ENCODE measurements at regions not wholly inside any gene's neighbourhood (a gene's known extent, or its start where the extent isn't known, plus 50 kb on each side); places are given as distances from the start of the nearest gene placed in this dataset.

DNA sequence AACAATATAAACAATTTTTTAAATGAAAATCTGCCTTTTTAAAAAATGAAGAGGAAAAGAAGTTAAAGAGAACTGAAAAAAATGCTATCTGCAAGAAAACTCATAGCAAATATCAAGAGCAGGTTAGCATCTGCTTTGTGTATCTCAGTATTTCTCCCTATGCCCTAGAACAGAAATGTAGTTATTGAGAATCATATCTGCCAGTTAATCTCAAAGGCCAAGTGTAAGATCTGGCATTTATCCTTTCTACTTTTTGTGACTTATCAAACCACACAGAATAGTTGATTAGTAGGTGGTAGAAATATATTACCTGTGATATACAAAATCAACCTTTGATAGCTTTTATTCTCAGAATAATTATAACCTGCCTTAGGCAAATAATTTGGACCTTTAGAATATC is 1699.8 kb downstream of the EFNA5 start:
- H3K4me3 ChIP-seq (ENCODE audit: low read length in 3 of 3) = no peak overlapping the region
- no peaks in the 10 kb centered on the region for H3K36me3 ChIP-seq (ENCODE audit: control insufficient read depth in 3 of 3, insufficient read depth in 3 of 3, low read length in 3 of 3)
- H3K9ac ChIP-seq (ENCODE audit: low read depth in 1 of 3, low read length in 3 of 3) = no peak overlapping the region
- no peaks in the 10 kb centered on the region for H3K27me3 ChIP-seq (ENCODE audit: control insufficient read depth in 3 of 3, insufficient read depth in 3 of 3, low read length in 3 of 3)
- no peaks in the 10 kb centered on the region for H3K9me3 ChIP-seq (ENCODE audit: control insufficient read depth in 3 of 3, low read length in 3 of 3)
- H3K4me1 ChIP-seq (ENCODE audit: control insufficient read depth in 3 of 3, insufficient read depth in 3 of 3, low read length in 3 of 3) = no peaks in the 10 kb centered on the region
- no peak overlapping the region for H3K27ac ChIP-seq (ENCODE audit: low read depth, low read length)

- Histone ChIP-seq H3K4me1 (ENCODE audit: control insufficient read depth in 3 of 3, insufficient read depth in 3 of 3, low read length in 3 of 3) (no peaks in the 10 kb centered on the region), H3K9ac (ENCODE audit: low read depth in 1 of 3, low read length in 3 of 3) (no peak overlapping the region), H3K36me3 (ENCODE audit: control insufficient read depth in 3 of 3, insufficient read depth in 3 of 3, low read length in 3 of 3) (no peaks in the 10 kb centered on the region), H3K27me3 (ENCODE audit: control insufficient read depth in 3 of 3, insufficient read depth in 3 of 3, low read length in 3 of 3) (no peaks in the 10 kb centered on the region), H3K27ac (ENCODE audit: low read depth, low read length) (no peak overlapping the region), H3K9me3 (ENCODE audit: control insufficient read depth in 3 of 3, low read length in 3 of 3) (no peaks in the 10 kb centered on the region), H3K4me3 (ENCODE audit: low read length in 3 of 3) (no peak overlapping the region)
These were observed 1701.8 kb downstream of the EFNA5 start for GRCh38 chr5:105968981-105969380.

DNA sequence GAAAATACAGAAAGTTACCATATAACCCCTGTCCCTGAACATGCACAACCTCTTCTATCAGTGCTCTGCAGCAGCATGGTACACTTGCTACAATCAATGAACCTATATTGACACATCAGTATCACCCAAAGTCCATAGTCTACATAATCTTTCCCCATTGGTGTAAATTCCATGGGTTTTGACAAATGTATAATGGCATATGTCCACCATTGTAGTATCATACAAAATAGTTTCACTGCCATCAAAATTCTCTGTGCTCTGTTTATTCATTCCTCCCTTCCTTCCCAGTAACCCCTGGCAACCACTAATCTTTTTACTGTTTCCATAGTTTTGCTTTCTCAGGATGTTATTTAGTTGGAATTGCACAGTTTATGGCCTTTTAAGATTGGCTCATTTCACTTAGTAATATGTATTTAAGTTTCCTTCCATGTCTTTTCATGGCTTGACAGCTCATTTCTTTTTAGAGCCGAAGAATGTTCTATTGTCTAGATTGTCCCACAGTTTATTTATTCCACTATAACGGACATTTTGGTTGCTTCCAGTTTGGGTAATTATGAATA is 1707.0 kb downstream of the EFNA5 start:
- no peaks in the 10 kb centered on the region for H3K36me3 ChIP-seq (ENCODE audit: control insufficient read depth in 3 of 3, insufficient read depth in 3 of 3, low read length in 3 of 3)
- H3K27ac ChIP-seq (ENCODE audit: low read depth, low read length) = no peak overlapping the region
- H3K27me3 ChIP-seq (ENCODE audit: control insufficient read depth in 3 of 3, insufficient read depth in 3 of 3, low read length in 3 of 3) = no peaks in the 10 kb centered on the region
- H3K9ac ChIP-seq (ENCODE audit: low read depth in 1 of 3, low read length in 3 of 3) = no peak overlapping the region
- no peak overlapping the region for H3K4me3 ChIP-seq (ENCODE audit: low read length in 3 of 3)
- no peaks in the 10 kb centered on the region for H3K9me3 ChIP-seq (ENCODE audit: control insufficient read depth in 3 of 3, low read length in 3 of 3)
- H3K4me1 ChIP-seq (ENCODE audit: control insufficient read depth in 3 of 3, insufficient read depth in 3 of 3, low read length in 3 of 3) = no peaks in the 10 kb centered on the region

DNA sequence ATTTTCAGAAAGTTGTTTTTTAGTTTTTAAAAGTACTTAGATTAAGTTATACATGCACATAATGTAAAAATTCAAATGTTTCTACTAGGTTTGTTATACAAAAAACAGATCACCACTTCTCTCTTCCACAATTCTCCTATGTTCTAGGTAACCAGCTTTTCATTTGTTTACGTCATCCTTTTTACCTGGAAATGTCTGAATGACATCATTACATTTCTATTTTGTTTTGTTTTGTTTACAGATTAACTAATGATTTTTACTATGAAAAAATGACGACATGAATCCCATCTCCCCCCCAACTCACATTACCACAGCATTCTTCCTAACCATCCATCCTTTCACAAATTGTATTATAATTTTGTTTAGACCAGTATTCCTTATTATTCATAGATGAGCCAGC is 1709.2 kb downstream of the EFNA5 start:
- H3K27ac ChIP-seq (ENCODE audit: low read depth, low read length) = no peak overlapping the region
- no peaks in the 10 kb centered on the region for H3K9me3 ChIP-seq (ENCODE audit: control insufficient read depth in 3 of 3, low read length in 3 of 3)
- H3K4me1 ChIP-seq (ENCODE audit: control insufficient read depth in 3 of 3, insufficient read depth in 3 of 3, low read length in 3 of 3) = no peaks in the 10 kb centered on the region
- H3K4me3 ChIP-seq (ENCODE audit: low read length in 3 of 3) = no peak overlapping the region
- no peaks in the 10 kb centered on the region for H3K27me3 ChIP-seq (ENCODE audit: control insufficient read depth in 3 of 3, insufficient read depth in 3 of 3, low read length in 3 of 3)
- H3K36me3 ChIP-seq (ENCODE audit: control insufficient read depth in 3 of 3, insufficient read depth in 3 of 3, low read length in 3 of 3) = no peaks in the 10 kb centered on the region
- no peak overlapping the region for H3K9ac ChIP-seq (ENCODE audit: low read depth in 1 of 3, low read length in 3 of 3)

DNA sequence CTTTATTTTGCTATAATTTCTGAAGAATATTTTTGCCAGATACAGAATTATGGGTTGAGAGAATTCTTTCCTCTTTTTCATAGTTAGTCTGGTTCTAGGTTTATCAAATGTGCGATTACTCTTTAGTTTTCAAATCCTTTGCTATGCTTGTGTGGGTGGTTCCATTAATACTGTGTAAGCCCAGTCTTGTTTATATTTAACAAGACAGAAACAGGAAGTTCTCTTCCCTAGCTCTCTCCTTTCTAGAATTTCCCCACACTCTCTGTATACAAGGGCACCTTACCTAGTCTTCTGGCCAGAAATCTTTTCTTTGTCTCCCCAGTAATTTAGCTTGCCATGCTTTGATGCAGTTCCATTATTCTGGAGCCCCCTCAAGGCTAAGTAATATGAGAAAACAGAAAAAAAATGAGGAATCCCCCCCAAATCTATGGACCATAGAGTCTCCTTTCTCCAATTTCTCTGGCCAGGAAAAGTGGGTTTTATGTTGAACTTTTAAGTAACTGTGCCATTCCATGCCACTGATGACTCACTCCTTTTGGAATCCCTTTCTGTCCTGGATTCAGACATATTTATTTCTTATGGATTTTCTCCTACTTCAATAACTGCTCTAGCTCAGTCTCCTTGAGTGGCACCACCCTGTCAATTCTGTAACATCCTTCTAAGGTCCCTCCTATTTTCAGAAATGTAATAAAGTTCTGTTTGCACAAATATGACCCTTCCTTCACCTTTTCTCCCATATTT is 1714.1 kb downstream of the EFNA5 start:
- Histone ChIP-seq H3K9ac (ENCODE audit: low read depth in 1 of 3, low read length in 3 of 3) (no peak overlapping the region), H3K9me3 (ENCODE audit: control insufficient read depth in 3 of 3, low read length in 3 of 3) (no peaks in the 10 kb centered on the region), H3K4me1 (ENCODE audit: control insufficient read depth in 3 of 3, insufficient read depth in 3 of 3, low read length in 3 of 3) (no peaks in the 10 kb centered on the region), H3K27ac (ENCODE audit: low read depth, low read length) (no peak overlapping the region), H3K36me3 (ENCODE audit: control insufficient read depth in 3 of 3, insufficient read depth in 3 of 3, low read length in 3 of 3) (no peaks in the 10 kb centered on the region), H3K27me3 (ENCODE audit: control insufficient read depth in 3 of 3, insufficient read depth in 3 of 3, low read length in 3 of 3) (no peaks in the 10 kb centered on the region), H3K4me3 (ENCODE audit: low read length in 3 of 3) (no peak overlapping the region)

GRCh38 chr5:105954341-105954740 is 1716.4 kb downstream of the EFNA5 start:
- no peaks in the 10 kb centered on the region for H3K4me1 ChIP-seq (ENCODE audit: control insufficient read depth in 3 of 3, insufficient read depth in 3 of 3, low read length in 3 of 3)
- no peaks in the 10 kb centered on the region for H3K9me3 ChIP-seq (ENCODE audit: control insufficient read depth in 3 of 3, low read length in 3 of 3)
- no peaks in the 10 kb centered on the region for H3K36me3 ChIP-seq (ENCODE audit: control insufficient read depth in 3 of 3, insufficient read depth in 3 of 3, low read length in 3 of 3)
- H3K27ac ChIP-seq (ENCODE audit: low read depth, low read length) = no peak overlapping the region
- H3K4me3 ChIP-seq (ENCODE audit: low read length in 3 of 3) = no peak overlapping the region
- no peaks in the 10 kb centered on the region for H3K27me3 ChIP-seq (ENCODE audit: control insufficient read depth in 3 of 3, insufficient read depth in 3 of 3, low read length in 3 of 3)
- H3K9ac ChIP-seq (ENCODE audit: low read depth in 1 of 3, low read length in 3 of 3) = no peak overlapping the region

DNA sequence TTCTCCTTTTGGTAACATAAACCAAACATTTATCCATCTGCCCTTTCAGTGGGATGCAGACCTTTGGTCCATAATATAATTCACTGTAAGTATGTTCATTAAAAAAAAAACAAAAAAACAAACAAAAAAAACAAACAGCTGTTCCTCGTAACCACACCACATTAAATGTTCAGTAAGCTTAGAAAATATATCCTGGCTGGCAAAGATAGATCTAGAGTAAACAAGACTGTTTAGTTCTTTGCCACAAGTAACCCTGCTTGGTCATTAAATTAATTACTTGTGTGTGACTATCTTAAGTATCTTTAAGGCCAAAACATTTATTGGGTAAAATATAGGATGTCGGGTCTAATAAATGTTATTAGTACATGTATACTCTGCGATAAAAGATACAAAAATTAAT is 1717.1 kb downstream of the EFNA5 start:
- Histone ChIP-seq H3K9ac (ENCODE audit: low read depth in 1 of 3, low read length in 3 of 3) (no peak overlapping the region), H3K4me3 (ENCODE audit: low read length in 3 of 3) (no peak overlapping the region), H3K36me3 (ENCODE audit: control insufficient read depth in 3 of 3, insufficient read depth in 3 of 3, low read length in 3 of 3) (no peaks in the 10 kb centered on the region), H3K27me3 (ENCODE audit: control insufficient read depth in 3 of 3, insufficient read depth in 3 of 3, low read length in 3 of 3) (no peaks in the 10 kb centered on the region), H3K4me1 (ENCODE audit: control insufficient read depth in 3 of 3, insufficient read depth in 3 of 3, low read length in 3 of 3) (no peaks in the 10 kb centered on the region), H3K27ac (ENCODE audit: low read depth, low read length) (no peak overlapping the region), H3K9me3 (ENCODE audit: control insufficient read depth in 3 of 3, low read length in 3 of 3) (no peaks in the 10 kb centered on the region)

DNA sequence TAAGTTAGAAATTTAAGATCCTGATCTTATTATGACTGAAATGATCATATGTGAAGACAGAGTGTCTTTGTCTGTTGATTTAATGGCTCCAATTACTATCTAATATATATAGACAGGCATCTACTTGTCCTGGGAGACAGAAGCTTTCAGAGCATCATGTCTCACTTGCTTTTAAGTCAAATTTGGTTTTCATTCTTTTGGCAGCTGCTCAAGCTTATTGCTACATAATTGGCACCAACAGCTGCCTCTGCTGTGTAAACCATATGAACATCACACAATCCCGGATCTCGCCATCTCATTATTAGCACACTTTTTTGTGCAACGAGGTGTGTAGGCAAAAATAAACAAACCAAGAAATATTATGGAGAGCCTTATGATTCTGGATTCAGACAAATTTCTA is 1717.9 kb downstream of the EFNA5 start:
- no peak overlapping the region for H3K9ac ChIP-seq (ENCODE audit: low read depth in 1 of 3, low read length in 3 of 3)
- H3K4me1 ChIP-seq (ENCODE audit: control insufficient read depth in 3 of 3, insufficient read depth in 3 of 3, low read length in 3 of 3) = no peaks in the 10 kb centered on the region
- no peak overlapping the region for H3K27ac ChIP-seq (ENCODE audit: low read depth, low read length)
- no peaks in the 10 kb centered on the region for H3K27me3 ChIP-seq (ENCODE audit: control insufficient read depth in 3 of 3, insufficient read depth in 3 of 3, low read length in 3 of 3)
- no peak overlapping the region for H3K4me3 ChIP-seq (ENCODE audit: low read length in 3 of 3)
- no peaks in the 10 kb centered on the region for H3K9me3 ChIP-seq (ENCODE audit: control insufficient read depth in 3 of 3, low read length in 3 of 3)
- no peaks in the 10 kb centered on the region for H3K36me3 ChIP-seq (ENCODE audit: control insufficient read depth in 3 of 3, insufficient read depth in 3 of 3, low read length in 3 of 3)

GRCh38 chr5:105947461-105947860 is 1723.3 kb downstream of the EFNA5 start:
- Histone ChIP-seq H3K4me1 (ENCODE audit: control insufficient read depth in 3 of 3, insufficient read depth in 3 of 3, low read length in 3 of 3) (peaks cover 0 to 3% (median 0%) of the 10 kb centered on the region in 3 donors), H3K4me3 (ENCODE audit: low read length in 3 of 3) (no peak overlapping the region)

DNA sequence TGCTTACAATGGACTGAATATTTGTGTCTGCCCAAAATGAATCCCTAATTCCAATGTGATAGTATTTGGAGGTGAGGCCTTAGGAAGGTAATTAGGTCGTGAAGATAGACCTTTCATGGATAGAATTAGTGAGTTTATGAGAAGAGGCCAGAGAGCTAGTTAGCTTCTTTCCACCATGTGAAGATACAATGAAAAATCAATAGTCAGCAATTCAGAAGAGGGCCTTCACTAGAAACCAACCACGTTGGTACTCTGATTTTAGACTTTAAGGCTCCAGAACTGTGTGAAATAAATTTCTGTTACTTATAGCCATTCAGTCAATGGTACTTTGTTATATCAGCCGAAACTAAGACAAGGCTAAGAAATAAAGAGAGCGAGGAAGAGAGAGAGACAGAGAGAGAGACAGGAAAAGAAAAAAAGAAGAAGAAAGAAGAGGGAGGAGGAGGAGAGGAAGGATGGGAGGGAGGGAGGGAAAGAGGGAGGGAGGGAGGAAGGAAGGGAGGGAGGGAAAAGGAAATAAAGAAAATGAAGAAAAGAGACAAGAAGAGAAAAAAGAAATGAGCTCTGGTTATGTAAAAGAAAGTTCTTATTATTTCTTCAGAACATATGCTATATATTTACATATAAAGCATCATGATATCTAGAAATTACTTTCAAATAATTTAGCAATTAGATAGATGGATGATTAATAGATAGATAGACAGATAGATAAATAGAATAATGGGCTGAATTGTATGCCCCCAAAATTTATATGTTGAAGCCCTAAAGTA is 1725.3 kb downstream of the EFNA5 start:
- Histone ChIP-seq H3K4me1 (ENCODE audit: control insufficient read depth in 3 of 3, insufficient read depth in 3 of 3, low read length in 3 of 3) (peaks cover 0 to 3% (median 0%) of the 10 kb centered on the region in 3 donors), H3K36me3 (ENCODE audit: control insufficient read depth in 3 of 3, insufficient read depth in 3 of 3, low read length in 3 of 3) (no peaks in the 10 kb centered on the region), H3K4me3 (ENCODE audit: low read length in 3 of 3) (no peak overlapping the region), H3K9ac (ENCODE audit: low read depth in 1 of 3, low read length in 3 of 3) (no peak overlapping the region), H3K27me3 (ENCODE audit: control insufficient read depth in 3 of 3, insufficient read depth in 3 of 3, low read length in 3 of 3) (no peaks in the 10 kb centered on the region), H3K9me3 (ENCODE audit: control insufficient read depth in 3 of 3, low read length in 3 of 3) (no peaks in the 10 kb centered on the region), H3K27ac (ENCODE audit: low read depth, low read length) (no peak overlapping the region)

More at GRCh38 chr5:105947461-105947860, 1723.3 kb downstream of the EFNA5 start:
- Histone ChIP-seq H3K9me3 (ENCODE audit: control insufficient read depth in 3 of 3, low read length in 3 of 3) (no peaks in the 10 kb centered on the region), H3K9ac (ENCODE audit: low read depth in 1 of 3, low read length in 3 of 3) (no peak overlapping the region), H3K36me3 (ENCODE audit: control insufficient read depth in 3 of 3, insufficient read depth in 3 of 3, low read length in 3 of 3) (no peaks in the 10 kb centered on the region), H3K27me3 (ENCODE audit: control insufficient read depth in 3 of 3, insufficient read depth in 3 of 3, low read length in 3 of 3) (no peaks in the 10 kb centered on the region), H3K27ac (ENCODE audit: low read depth, low read length) (no peak overlapping the region)
